ENCODE measurements at regions not wholly inside any gene's neighbourhood (a gene's known extent, or its start where the extent isn't known, plus 50 kb on each side); places are given as distances from the start of the nearest gene placed in this dataset.

- TF ChIP-seq POLR2A (IDR thresholded peaks at IDR 0.05; ENCODE audit: low read depth, low read length) (no peak), POLR2AphosphoS5 (IDR thresholded peaks at IDR 0.05; ENCODE audit: low read depth, low read length) (no peak)
Observed at GRCh38 chr20:22762576-22763256, 178.3 kb upstream of the FOXA2 start.

Measured in GM12892 (cell line).